HUES64 (cell line): ENCODE measurements at regions not wholly inside any gene's neighbourhood (a gene's known extent, or its start where the extent isn't known, plus 50 kb on each side); places are given as distances from the start of the nearest gene placed in this dataset.

Experiments
- H3K27ac ChIP-seq: 2 replicates; pipeline ENCODE4 v1.7.0; 2013; ENCODE audit warnings: low read depth, low read length, inconsistent platforms
- H3K27me3 ChIP-seq: 2 replicates; pipeline ENCODE4 v1.6.1; 2013; ENCODE audit warnings: mild to moderate bottlenecking, low read length; ENCODE audit not compliant: insufficient read depth
- H3K36me3 ChIP-seq: 2 replicates; pipeline ENCODE4 v1.6.1; 2013; ENCODE audit warnings: mild to moderate bottlenecking, low read length; ENCODE audit not compliant: insufficient read depth
- H3K4me1 ChIP-seq: 2 replicates; pipeline ENCODE4 v1.6.1; 2013; ENCODE audit warnings: mild to moderate bottlenecking, low read length, moderate library complexity; ENCODE audit not compliant: insufficient read depth
- H3K4me3 ChIP-seq: 2 replicates; pipeline ENCODE4 v1.5.1; 2013; ENCODE audit warnings: mild to moderate bottlenecking, low read length, moderate library complexity
- H3K9ac ChIP-seq: 2 replicates; pipeline ENCODE4 v1.6.1; 2013; ENCODE audit warnings: mild to moderate bottlenecking, low read depth, low read length
- H3K9me3 ChIP-seq: 2 replicates; pipeline ENCODE4 v1.6.1; 2013; ENCODE audit warnings: low read depth, low read length; ENCODE audit not compliant: insufficient read depth
- WGBS: fragments of 150-250, 120-280 bp; methylation state at CpG from one replicate; pipeline ENCODE4 v1.1.7; 2013; ENCODE audit warnings: missing lambda C conversion rate; 5-methylcytosine and 5-hydroxymethylcytosine counted together

DNA sequence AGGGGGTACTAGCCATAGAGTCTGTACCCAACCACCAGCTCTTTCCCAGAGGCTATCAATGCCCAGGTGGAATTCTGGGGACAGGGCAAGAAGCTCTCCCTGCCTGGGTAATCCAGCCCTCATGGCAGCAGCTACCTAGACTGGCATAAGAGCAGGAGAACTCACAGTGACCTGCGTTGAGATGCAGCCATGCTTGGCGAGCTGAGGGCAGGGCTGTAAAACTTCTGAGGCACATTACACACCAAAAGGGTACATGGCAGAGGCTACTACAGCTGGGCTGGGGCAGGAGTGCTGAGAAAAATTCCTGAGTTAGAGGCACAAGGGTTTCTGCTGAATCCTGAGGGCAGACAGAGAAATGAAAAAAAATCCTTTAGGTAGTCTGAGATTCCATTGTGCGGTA lies 927.9 kb upstream of the B3GALT2 start:
- Histone ChIP-seq H3K36me3 (no peaks in the 10 kb centered on the region), H3K27me3 (no peaks in the 10 kb centered on the region), H3K9ac (no peak overlapping the region), H3K9me3 (no peaks in the 10 kb centered on the region), H3K27ac (no peak overlapping the region), H3K4me1 (no peaks in the 10 kb centered on the region), H3K4me3 (no peak overlapping the region)
- 54% methylated on average over 3 of the region's 3 CpGs for WGBS

DNA sequence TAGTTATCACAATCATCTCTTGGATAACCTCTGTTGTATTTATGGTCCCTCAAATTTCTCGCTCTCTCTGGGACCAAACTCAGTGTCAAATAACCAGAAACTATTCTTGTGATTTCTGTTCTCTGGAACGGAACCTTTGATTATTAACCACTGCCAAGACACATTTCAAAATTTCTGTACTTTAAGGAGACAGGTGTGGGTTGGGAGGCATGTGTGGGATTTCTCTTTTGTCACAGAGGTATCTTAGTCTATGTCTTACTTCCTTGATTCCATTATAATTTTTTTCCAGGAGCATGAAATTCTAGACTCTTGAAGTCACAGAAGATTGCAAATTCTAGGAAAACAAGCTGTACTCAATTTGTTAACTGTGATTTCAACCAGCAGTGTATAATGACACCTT lies 919.0 kb upstream of the B3GALT2 start:
- Histone ChIP-seq H3K4me3 (no peak overlapping the region), H3K9ac (no peak overlapping the region), H3K27me3 (no peaks in the 10 kb centered on the region), H3K27ac (no peak overlapping the region), H3K36me3 (no peaks in the 10 kb centered on the region), H3K9me3 (no peaks in the 10 kb centered on the region), H3K4me1 (no peaks in the 10 kb centered on the region)
- WGBS: 87% methylated on average over 2 of the region's 2 CpGs

GRCh38 chr1:194104247-194104844 lies 917.9 kb upstream of the B3GALT2 start:
- WGBS: 81% methylated on average over 2 of the region's 2 CpGs
- H3K4me3 ChIP-seq: no peak overlapping the region

DNA sequence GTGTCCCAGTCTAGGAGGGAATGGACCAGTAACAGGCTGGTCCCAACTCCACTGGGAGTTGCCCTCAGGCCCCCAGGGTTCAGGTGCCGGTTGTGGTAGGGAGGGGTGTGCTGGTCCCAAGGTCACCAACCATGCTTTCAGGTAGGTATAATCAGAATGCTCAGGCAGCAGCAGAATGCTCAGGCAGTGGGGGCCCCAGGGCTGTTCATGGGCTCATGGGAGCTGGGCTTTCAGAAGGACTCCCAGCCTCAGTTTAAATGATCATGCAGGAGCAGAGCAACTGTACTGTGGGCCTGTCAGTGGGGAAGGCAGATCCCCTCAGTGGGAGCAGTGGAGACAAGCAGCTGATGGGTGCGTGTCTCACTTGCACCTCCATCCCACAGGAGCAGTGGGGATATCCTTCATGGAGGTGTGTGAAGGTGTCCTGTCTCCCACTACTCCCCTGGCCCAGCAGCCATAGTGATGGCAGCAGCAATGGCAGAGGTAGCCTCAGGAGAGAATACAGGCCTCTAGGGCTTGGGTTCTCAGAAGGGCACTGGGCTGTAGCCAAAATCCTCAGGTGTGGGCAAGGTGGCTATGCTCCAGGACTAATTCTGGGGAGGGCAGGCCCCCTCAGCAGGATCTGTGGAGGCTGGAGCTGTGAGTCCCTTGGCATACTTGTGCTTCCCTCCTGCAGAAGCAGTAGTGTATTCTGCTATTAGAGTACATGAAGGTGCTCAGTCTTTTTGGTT lies 917.3 kb upstream of the B3GALT2 start:
- 77% methylated on average over 2 of the region's 2 CpGs for WGBS
- Histone ChIP-seq H3K4me1 (no peaks in the 10 kb centered on the region), H3K4me3 (no peak overlapping the region)

More at GRCh38 chr1:194104247-194104844, 917.9 kb upstream of the B3GALT2 start:
- H3K4me1 ChIP-seq: no peaks in the 10 kb centered on the region
- H3K27me3 ChIP-seq: no peaks in the 10 kb centered on the region
- H3K36me3 ChIP-seq: no peaks in the 10 kb centered on the region
- no peaks in the 10 kb centered on the region for H3K9me3 ChIP-seq
- no peak overlapping the region for H3K9ac ChIP-seq
- no peak overlapping the region for H3K27ac ChIP-seq

DNA sequence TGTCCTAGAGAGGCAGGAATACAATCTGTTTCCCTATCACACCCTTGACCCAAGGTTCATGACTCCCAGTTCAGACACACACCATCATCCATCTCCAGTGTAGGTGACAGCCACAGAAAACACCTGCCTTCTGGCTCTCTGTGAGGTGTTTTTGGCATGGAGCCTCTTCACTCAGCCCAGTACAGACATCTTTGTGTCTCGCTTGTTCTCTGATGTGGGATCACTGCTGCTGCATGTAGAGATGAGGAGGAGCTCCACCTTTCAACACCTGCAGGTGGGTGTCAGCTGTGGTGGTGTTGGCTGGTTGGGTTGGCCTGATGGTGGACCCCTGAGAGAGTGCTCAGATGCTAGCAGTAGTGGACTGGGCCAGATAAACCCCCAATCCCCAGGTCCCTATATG lies 916.7 kb upstream of the B3GALT2 start:
- H3K4me1 ChIP-seq: no peaks in the 10 kb centered on the region
- WGBS: 100% methylated on average over 1 of the region's 1 CpG
- no peaks in the 10 kb centered on the region for H3K27me3 ChIP-seq
- no peak overlapping the region for H3K9ac ChIP-seq
- no peaks in the 10 kb centered on the region for H3K9me3 ChIP-seq
- no peak overlapping the region for H3K4me3 ChIP-seq
- H3K36me3 ChIP-seq: no peaks in the 10 kb centered on the region
- no peak overlapping the region for H3K27ac ChIP-seq

More for the DNA sequence above, 917.3 kb upstream of the B3GALT2 start:
- no peaks in the 10 kb centered on the region for H3K9me3 ChIP-seq
- no peak overlapping the region for H3K27ac ChIP-seq
- no peak overlapping the region for H3K9ac ChIP-seq
- H3K36me3 ChIP-seq: no peaks in the 10 kb centered on the region
- H3K27me3 ChIP-seq: no peaks in the 10 kb centered on the region

DNA sequence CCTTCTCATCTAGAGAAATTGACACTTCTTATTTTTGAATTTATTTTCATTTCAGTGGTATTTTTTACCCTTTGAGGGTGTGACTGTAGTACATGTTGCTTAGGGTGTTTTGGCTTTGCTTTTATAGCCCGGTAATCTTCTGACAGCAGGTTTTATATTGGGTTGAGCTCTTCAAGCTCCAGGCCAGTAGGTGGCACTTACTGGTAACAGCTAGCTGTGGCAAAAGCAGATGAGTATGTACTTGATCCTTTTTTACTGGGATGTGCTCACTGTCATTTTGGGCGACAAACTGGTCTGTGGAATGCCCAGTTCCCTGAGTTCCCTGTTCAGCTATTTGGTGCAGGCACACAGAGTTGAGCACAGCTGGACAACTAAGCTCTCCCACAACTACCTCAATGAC lies 916.2 kb upstream of the B3GALT2 start:
- no peak overlapping the region for H3K27ac ChIP-seq

DNA sequence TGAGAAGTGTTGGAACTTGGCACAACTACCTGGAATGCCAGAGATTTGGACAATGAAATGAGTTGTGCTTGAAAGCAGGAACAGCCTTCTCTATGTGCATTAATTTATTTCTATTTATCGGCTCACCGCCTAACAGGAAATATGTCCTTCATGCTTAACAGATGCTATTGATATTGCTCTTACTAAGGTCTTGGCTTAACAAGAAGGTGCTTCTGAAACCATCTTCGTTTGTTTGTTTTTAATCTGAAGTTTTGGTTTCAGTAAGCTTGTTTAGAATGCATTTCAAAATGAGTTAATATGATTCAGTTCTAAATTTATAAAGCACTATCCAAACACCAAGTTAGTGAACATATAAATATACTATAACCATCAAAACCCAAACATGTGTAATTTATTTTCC lies 898.3 kb upstream of the B3GALT2 start:
- no peaks in the 10 kb centered on the region for H3K4me1 ChIP-seq
- no peaks in the 10 kb centered on the region for H3K27me3 ChIP-seq
- no peak overlapping the region for H3K4me3 ChIP-seq
- no peak overlapping the region for H3K9ac ChIP-seq
- WGBS: 92% methylated on average over 3 of the region's 3 CpGs
- no peak overlapping the region for H3K27ac ChIP-seq
- H3K36me3 ChIP-seq: no peaks in the 10 kb centered on the region
- no peaks in the 10 kb centered on the region for H3K9me3 ChIP-seq

More for the DNA sequence above, 916.2 kb upstream of the B3GALT2 start:
- WGBS: 79% methylated on average over 2 of the region's 2 CpGs
- Histone ChIP-seq H3K9me3 (no peaks in the 10 kb centered on the region), H3K27me3 (no peaks in the 10 kb centered on the region), H3K4me3 (no peak overlapping the region), H3K4me1 (no peaks in the 10 kb centered on the region), H3K9ac (no peak overlapping the region), H3K36me3 (no peaks in the 10 kb centered on the region)

DNA sequence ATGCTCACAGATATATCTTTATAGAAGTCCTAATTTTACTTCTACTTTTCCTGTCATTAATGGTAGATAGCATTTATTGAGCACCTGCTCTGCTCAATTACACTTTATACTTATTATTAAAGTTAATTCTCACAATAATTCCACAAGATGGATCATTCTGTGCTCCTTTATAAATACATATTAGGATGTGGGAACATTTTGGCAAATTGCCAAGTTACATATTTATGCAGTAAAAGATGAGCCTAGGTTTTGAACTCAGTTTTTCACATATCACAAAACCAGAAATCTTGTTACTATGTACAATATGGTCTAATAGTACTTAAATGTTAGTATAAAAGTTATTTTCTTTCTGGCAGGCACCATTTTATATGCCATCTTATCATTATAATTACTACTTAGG lies 895.0 kb upstream of the B3GALT2 start:
- H3K36me3 ChIP-seq: no peaks in the 10 kb centered on the region
- H3K4me3 ChIP-seq: no peak overlapping the region
- no peaks in the 10 kb centered on the region for H3K4me1 ChIP-seq
- H3K27ac ChIP-seq: no peak overlapping the region
- no peaks in the 10 kb centered on the region for H3K27me3 ChIP-seq
- H3K9ac ChIP-seq: no peak overlapping the region
- H3K9me3 ChIP-seq: no peaks in the 10 kb centered on the region; the same call in 1 of the 2 replicates

DNA sequence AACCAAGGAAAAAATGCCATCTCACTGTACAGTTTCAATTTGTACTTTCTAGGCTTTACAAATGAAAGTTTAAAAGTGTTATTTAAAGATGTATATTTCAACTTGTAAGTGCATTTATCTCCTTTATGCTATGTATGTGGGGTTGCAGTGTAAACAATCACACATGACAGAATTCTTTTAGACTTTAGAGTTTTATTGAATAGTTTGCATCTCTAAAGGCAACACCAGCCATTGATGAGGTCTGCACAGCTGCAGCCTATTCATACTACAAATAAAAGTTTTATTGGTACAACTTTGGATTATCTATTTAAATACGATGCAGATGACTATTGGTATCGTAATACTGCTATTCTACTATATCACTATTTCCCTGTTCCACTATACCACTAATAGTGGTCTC lies 894.4 kb upstream of the B3GALT2 start:
- no CpG with 5 or more reads among the region's 2 CpGs for WGBS
- no peaks in the 10 kb centered on the region for H3K27me3 ChIP-seq
- no peak overlapping the region for H3K4me3 ChIP-seq
- H3K36me3 ChIP-seq: no peaks in the 10 kb centered on the region
- H3K9me3 ChIP-seq: peaks cover 2% of the 10 kb centered on the region; the same call in 1 of the 2 replicates
- H3K9ac ChIP-seq: no peak overlapping the region
- no peaks in the 10 kb centered on the region for H3K4me1 ChIP-seq
- H3K27ac ChIP-seq: no peak overlapping the region

GRCh38 chr1:194078765-194079164 lies 892.4 kb upstream of the B3GALT2 start:
- no peak overlapping the region for H3K9ac ChIP-seq
- no peaks in the 10 kb centered on the region for H3K36me3 ChIP-seq
- H3K27me3 ChIP-seq: no peaks in the 10 kb centered on the region
- peaks cover 2% of the 10 kb centered on the region; the same call in 1 of the 2 replicates for H3K9me3 ChIP-seq
- 95% methylated on average over 1 of the region's 1 CpG for WGBS
- no peaks in the 10 kb centered on the region for H3K4me1 ChIP-seq
- H3K27ac ChIP-seq: no peak overlapping the region
- no peak overlapping the region for H3K4me3 ChIP-seq

DNA sequence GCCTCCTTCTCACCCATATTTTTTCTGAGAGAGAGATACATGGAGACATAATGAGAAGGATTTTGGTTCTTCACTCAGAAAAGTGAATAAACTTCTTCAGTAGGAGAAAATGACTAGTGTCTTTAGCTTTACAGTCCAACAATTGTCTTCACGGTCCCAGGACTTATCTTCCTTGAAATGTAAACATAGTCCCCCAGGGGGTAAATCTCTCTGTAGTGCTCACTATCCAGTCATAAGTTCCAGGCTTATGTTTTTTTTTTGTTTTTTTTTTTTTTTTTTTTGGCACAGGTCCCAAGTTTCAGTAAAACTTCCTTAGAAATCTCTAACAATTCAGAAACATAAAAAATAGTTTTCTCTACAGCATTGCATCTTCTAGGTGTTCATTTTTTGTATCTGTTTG lies 890.2 kb upstream of the B3GALT2 start:
- Histone ChIP-seq H3K9me3 (peaks cover 2% of the 10 kb centered on the region; the same call in 1 of the 2 replicates), H3K4me1 (no peaks in the 10 kb centered on the region), H3K27me3 (no peaks in the 10 kb centered on the region), H3K36me3 (no peaks in the 10 kb centered on the region), H3K27ac (no peak overlapping the region), H3K4me3 (no peak overlapping the region), H3K9ac (no peak overlapping the region)
- WGBS: 85% methylated on average over 1 of the region's 1 CpG
